CD4-positive, alpha-beta T cell treated with Interleukin-15 for 1 hour (primary cell): ENCODE measurements at regions not wholly inside any gene's neighbourhood (a gene's known extent, or its start where the extent isn't known, plus 50 kb on each side); places are given as distances from the start of the nearest gene placed in this dataset.

Experiments
- DNase-seq: peaks from one replicate; pipeline ENCODE4 v3.0.0-alpha.2; 2020

DNA sequence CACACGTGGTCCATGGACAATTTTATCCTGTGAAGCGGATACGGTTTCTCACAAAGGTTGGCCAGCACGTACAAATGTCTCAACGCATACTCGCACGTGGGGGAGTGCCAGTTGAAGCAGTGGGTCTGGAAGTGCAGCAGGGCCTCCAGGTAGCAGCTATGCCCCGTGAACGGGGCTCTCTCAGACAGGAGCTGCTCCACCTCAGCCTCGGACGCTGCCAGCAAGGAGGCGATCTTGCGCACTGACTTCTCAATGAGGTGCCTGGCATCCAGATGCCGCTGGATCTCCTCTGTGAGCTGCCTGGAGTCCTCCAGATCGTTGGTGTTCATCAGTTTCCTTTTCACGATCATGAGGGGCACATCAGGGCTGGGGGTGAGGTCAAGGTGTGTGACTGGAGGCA lies 2272.0 kb downstream of the PCDH9 start:
- no peak for DNase-seq

DNA sequence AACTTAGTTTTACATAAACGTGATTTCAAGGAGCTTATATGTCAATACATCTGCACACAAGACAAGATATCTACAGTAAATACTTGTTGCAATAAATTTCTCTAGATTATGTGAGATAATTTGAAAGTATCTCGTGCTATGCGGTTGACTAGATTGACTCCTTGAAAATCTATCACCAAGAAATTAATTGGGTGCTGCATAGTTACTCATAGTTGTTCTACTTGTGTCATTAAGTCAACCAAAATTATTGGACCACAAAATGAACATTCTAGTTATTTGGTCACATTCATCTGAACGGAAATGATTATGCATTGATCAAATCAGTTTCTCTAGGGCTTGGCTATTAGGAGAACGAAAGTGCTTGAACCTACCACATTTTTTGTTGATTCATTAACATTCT lies 2291.5 kb downstream of the PCDH9 start:
- DNase-seq: no peak

DNA sequence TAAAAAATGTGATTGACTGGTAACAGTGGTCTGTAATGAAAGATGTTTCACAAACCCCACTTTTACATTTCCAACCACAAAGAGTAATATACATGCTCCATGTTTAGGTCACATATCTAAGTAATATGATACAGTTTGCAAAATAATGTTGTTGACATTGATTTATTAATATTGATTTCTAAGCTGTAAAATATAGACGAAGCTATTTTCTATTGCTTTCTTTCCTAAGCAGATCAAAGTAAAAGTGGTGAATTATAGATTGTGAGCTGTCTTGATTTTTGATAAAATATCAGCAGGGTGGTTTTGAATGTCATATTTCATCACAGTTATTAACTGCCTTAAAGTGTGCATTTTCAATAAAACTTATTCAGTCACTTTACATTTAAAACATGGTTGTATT lies 2292.8 kb downstream of the PCDH9 start:
- DNase-seq: no peak

DNA sequence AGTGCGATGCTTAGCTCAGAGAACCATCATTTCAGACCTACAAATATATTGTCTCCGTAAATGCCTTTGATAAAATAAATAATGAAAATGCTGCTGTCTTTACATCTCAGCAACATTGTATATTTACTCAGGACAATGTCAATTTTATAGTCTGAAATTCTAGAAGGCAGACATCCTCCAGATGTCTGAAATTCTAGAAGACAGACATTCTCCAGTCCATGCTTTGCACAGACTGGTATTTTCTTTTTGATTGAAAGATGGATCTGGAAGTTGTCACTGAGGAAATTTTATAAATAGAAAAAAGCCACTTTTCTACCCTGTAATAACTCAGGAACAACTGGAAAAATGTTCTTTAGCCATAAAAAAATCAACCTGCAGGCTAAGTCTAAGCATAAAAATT lies 2293.3 kb downstream of the PCDH9 start:
- DNase-seq: no peak

DNA sequence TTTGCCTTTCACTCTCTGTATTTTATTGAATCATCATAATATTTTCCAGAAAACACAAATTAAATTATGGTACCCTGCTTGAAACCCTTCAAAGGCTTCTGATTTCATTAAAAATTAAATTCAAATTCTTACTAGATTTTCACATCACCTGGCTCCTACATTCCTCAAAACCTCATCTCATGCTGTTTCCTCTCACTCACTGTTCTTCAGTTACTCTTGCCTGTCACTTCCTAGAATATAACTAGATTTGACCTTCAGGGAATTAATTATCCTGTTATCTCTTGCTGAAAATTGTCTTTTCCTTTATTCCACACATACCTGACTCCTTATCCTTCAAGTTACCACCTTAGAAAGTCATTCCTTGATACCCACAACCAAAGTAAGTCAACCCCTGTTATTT lies 2294.7 kb downstream of the PCDH9 start:
- DNase-seq: no peak

DNA sequence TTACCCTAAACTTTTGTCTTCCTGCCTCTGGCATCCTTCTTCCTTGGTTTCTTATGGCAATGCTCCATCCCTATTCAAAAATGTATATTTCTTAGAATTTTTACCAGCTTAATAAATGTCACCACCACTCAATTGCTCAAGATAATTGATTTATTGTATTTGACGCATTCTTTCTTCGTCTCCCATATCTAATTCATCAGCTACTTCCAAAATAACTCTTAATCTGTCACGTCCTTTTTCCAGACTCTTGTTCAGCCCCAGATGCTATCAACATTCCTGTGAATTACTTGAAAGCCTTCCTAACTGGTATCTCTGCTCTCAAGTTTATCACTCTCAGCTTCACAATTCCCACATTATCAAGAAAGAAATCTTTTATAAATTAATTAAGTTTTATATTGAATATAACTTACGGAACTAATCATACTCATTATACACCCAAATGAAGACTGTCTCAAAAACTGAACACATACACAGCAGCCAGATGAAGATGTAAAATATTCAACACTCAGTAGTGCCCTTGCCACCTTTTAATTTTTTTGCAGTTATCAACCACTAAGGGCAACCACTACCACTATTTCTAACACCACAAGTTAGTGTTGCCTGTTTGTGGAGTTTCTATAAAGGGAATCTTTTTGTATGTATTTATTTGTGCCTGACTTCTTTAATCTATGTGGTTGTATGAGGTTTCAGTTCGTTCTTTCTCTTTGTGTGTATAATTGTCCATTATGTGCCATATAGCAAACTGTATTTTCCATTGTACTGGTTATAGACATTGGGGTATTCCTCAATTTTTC lies 2295.4 kb downstream of the PCDH9 start:
- no peak for DNase-seq

DNA sequence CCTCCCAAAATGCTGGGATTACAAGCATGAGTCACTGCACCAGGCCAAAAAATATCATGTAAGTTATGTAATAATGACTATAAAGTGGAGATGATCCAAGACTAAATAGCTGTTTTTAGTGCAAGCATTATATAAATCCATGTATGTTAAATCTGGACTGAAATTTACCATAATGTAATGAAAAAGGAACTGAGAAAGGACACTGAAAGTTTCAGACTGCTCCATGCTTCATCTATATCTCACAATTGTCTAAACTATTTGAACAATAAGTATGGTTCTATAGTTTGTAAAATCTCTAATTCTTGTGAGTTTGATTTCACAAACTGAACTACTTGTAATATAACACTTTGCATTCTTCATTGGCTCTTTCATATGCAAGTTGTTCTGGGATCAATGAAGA lies 2299.5 kb downstream of the PCDH9 start:
- no peak for DNase-seq

DNA sequence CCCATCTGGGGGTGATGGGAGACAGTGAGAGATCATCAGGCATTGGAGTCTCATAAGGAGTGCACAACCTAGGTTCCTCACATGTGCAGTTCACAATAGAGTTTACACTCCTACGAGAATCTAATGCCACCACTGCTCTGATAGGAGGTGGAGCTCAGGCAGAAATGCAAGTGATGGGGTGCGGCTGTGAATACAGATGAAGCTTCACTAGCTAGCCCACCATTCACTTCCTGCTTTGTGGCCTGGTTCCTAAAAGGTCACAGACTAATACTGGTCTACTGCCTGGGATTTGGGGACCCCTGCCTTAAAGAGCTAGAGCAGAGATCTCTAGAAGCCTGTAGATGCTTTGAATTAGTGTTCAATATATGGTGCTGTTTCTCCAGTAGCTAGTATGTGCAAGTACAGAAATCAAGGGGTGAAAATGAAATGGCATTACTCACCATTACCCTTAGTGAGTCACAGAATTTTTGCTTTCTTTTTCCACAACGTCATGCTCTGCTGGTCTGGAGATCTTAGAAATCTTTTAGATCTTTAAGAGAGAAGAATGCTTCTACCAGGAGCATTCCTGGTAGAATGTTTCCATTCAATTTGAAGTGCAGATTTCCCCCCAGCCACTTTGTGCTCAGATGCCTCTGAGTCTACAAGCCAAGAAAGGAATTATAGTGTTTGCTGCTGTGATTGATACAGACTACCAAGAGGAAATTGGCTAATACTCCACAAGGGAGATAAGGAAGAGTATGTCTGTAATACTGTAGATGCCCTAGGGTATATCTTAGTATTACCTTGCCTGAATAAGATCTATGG lies 2301.2 kb downstream of the PCDH9 start:
- no peak for DNase-seq

DNA sequence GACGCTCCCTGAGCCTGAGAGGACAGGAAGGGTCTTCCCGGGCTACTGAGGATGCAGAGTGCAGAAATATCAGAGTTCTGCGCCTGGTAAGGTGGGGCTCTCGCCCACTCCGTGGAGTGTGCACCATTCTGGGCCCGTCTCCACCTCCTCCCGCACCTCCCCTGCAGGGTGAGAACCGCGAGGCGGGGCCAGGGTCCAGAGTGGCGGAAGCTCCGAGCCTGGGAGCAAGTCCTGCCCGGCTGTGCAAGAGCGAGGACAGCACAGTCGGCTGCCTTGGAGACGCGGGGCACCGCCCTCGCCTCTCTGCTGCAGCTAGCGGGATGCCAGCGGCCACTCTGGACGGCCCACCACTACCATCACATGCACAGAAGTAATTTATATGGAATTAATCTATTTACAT lies 2304.4 kb downstream of the PCDH9 start:
- DNase-seq: no peak

DNA sequence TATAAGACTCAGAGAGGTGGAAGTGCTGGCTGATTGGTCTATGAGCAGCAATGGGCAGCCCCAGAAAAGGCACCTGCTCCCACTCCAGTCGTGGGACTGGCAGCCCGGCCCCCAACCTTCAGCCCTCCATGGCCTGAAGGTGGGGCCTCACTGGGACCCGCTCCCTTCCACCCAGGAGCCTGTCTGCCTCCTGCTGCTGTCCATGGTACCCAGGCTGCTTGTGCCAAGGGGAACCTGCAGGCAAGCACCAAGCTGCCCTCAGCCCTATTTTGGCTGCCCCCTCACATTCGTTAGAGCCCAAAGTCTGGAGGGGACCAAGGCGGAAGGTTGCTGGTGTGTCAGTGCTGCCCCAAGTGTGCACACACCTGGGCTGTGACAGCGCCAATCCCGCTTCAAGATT lies 2304.9 kb downstream of the PCDH9 start:
- DNase-seq: no peak

DNA sequence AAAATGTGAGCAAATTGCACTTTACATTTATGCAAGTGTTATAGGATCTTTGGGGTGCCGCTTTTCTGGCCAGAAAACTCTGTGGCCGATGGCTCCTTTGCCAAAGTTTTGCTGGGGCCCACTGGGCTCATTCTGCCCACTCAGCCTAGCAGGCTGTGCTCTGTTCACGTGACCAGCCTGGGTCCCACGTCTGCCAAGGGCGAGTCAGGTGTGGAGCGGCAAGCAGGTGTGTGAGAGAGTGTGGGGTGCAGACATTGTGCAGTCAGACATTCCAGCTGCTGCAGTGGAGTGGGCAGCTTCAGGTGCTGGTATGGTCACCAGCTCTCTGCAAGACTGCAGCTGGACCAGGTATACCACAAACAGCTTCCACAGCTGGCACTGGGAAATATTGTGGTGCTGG lies 2305.7 kb downstream of the PCDH9 start:
- DNase-seq: no peak

DNA sequence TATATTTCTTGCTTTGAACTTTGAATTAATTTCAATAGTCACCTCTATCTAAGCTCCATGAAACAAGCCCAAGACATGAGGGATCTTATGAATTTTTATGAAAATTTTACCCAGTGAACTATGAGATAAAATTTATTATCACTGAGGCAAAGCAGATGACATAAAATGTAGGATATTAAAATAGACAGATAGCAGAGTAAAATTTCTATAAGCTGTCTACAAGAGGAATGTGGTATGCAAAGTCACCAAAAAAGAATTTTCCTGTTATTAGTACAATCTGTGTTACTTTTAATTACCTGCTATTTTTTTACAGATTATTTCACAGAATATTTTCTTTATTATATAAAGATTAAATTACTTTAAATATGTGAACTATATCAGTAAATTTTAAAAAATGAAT lies 2312.6 kb downstream of the PCDH9 start:
- DNase-seq: no peak

DNA sequence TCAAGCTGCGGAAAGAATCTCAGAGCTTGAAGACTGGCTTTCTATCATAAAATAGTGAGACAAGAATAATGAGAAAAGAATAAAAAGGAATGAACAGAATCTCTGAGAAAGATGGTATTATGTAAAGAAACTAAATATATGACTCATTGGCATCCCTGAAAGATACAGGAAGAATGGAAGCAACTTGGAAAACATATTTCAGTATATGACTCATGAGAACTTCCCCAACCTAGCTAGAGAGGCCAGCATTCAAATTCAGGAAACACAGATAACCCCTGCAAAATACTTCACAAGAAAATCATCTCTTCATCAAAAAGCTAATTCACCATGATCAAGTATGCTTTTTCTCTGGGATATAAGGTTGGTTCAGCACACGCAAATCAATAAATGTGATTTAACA lies 2318.0 kb downstream of the PCDH9 start:
- no peak for DNase-seq

DNA sequence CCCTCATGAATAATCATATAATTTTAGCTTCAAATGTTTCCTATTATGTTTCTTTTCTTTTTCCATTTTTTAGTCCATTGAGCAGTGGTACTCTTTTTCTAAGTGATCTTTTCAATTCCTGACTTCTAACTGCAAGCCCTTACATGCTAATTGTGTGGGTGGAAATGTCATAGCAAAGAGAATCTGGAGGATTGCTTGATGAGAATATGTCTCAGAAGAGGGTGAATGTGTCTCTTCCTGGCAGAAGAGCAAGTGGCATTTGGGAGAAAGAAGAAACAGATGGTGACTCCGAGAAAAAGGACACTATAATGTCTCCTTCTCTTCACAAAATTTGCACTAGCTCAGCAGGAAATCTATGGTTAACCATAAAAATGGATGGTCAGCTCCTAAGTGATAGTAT lies 2320.0 kb downstream of the PCDH9 start:
- no peak for DNase-seq

DNA sequence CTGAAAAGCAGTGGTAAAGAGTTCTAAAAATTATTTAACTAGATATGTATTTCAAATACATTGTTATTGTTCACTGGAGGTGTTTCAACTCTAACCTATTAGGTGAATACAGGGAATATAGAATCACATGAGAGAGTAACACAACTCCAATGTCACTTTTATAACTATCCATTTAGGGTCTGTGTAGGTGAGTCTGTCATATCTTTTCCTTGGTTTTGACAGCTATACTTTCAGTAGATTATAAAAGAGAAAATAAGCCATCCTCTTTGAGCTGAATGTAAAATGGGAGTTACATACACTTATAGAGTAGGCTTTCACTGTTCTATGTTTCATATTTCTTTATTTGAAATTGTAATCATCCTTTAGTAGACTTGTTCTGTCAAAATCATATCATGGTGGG lies 2321.0 kb downstream of the PCDH9 start:
- DNase-seq: no peak

DNA sequence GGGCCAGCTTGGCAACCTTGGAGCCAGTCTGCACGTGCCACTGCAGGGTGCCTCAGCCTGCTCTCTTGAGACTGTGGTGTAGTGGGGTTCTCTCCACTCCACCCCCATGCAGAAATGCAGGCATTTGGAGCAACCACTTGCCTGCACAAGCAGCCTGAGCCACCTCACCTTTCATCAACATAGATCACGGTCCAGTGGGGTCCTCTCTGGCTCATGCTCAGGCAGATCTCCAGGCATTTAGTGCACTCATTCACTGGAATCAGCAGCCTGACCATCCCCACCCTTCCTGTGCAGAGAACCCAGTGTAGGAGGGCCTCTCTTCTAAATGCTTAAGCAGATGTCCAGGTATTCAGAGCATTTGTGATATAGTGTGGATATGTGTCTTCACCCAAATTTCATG lies 2330.1 kb downstream of the PCDH9 start:
- no peak for DNase-seq

DNA sequence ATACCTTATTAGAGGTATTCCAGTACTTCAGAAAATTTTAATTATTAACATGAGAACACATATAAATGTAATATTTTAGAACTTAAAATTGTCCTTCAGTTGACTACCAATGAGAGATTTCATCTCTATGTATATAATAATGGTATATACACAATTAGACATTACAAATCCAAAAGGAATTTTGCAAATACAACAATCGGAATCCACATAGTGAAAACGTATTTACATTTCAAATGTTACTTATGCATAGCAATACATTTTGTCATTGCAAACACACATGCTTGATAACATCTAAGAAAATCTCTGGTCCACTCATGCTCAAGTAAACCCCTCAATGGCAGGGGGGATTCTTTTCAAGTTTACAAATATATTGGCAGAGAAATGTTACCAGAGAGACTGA lies 2345.2 kb downstream of the PCDH9 start:
- DNase-seq: no peak

DNA sequence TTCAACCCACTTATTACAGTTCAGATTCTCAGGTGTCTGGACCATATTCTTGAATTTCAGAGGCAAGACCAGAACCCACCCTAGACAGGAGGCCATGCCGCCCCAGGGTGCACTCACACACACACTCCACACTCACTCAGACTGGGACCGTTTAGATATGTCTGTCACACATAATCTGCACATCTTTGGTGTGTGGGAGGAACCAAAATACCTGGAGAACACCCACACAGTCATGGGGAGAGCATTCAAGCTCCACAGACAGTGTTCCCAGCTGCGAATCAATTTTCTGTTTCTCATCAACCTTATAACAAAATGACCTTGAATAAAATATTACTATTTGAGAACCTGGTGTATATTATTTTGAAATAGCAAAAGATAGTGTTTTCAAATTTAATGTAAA lies 2353.0 kb downstream of the PCDH9 start:
- no peak for DNase-seq

DNA sequence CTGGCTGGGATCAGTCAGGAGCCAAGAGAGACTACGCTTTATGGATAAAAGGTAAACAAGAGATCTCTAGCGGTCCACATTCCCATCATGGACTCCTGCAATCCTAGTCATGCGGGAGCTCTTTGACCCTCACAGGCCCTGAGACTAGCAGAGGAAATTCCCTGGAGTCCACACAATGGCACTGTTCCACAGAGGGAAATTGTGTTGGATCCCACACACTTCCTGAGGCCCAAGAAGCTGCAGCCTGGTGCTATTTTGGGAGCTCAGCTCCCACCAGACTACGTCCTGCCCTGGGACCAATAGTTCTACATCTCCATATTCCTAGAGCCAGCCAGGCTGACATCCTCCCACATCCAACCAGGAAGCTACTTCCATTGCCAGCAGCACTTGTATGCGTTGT lies 2358.4 kb downstream of the PCDH9 start:
- DNase-seq: no peak

DNA sequence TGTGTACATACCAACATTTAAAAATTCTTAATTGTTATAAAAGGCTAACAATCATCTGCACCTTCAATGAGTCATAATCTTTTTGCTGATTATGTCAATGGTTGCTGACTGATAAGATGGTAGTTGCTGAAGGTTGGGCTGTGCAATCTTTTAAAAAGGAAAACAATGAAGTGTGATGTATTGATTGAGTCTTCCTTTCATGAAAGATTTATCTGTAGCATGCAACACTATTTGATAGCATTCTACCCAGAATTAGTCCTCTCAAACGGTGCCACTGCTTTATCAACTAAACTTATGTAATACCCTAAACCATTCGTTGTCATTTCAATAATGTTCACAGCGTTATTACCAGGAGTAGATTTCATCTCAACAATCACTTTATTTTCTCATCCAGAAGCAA lies 2360.6 kb downstream of the PCDH9 start:
- no peak for DNase-seq

DNA sequence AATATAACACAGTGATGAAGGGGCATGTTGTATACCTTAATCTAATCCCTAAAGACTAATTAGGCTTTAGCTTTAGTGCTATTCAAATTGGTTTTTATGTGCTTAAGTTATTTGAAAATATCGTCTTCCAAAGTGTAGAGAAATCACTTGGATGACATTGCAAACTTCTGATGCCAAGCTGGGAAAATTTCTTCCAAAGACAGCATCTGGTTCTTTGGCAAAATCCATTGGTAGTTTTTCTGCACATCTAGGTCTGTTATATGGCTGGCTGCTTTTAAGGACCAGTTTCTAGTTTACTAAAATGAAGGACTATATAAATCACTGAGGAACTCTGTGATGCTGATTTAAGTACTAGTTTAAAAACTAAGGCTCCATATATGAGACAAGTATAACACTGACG lies 2362.3 kb downstream of the PCDH9 start:
- no peak for DNase-seq

DNA sequence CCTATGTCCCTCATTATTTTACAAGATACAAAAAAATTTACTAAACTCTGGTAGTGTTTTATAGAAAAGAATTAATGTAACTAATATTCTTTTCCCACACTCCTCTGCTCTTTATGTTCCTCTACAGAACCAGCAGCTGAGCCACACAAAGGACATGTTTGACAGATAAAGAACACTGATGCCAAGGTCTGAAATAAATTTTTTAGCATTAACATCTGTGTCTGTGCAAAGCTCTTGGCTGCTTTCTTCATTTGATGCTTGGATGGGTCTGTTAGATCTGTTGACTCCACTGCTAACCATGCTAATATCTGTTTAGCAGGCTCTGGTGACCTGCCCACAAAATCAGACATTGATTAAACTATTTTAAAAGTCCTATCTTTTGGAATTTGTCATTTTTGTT lies 2363.8 kb downstream of the PCDH9 start:
- no peak for DNase-seq

DNA sequence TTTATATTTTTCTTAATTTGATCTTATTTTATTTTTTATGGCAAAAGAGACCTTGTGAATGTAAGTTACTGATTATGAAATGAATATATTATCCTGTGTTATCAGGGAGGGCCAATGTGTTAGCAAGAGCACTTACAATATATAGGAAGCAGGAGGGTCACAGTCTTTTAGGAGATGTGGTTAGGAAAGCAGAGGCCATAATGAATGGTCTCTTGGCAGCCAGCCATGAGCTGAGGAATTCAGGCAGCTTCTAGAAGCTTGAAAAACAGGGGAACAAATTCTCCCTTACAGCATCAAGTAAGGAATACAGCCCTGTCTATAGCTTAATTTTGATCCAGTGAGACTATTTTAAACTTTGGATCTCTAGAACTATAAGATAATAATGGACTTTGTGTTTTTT lies 2374.6 kb downstream of the PCDH9 start:
- DNase-seq: no peak

DNA sequence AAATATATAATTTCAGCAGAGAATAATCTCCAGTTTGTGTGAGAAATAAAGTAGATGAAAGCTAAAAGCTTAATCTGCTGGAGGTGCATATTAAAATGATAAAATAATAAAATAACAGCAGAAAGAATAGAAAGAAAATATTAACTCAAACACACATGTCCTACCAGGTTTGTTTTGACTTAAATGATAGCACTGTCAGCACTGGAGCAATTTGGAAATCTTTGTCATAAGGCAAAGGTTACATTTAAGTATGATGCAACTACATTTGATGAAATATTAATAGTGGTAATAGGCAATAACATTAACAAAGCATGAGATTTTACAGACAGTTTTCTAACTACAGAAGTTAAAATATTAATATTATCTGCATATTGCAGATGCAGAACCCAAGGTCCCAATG lies 2380.1 kb downstream of the PCDH9 start:
- DNase-seq: no peak

DNA sequence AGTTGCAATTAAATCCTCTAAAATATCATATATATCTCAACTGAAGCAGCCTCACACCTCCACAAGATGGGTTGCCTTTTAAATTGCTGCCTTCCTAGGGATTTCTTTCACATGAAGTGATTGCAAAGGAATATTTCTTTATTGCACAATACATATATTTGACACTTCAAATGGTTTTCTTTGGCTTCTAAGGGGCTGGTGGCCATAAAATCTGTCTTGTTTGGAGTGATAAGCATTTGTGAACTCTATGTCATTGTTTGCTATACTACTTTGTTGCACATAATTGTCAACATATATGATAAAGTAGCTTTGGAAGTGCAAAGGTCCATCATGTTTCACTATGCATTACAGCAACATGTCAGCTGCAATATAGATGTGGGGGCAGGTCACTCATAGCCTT lies 2380.9 kb downstream of the PCDH9 start:
- DNase-seq: no peak
